B cell (primary cell): ENCODE measurements at regions not wholly inside any gene's neighbourhood (a gene's known extent, or its start where the extent isn't known, plus 50 kb on each side); places are given as distances from the start of the nearest gene placed in this dataset.

Experiments used
- ATAC-seq: fragments of 200-7000 bp; cut with Tn5 transposase; one replicate; pipeline ENCODE4 v1.10.0; 2021; ENCODE audit warnings: low read depth, mild to moderate bottlenecking, moderate number of reproducible peaks, moderate library complexity
- CTCF ChIA-PET: fragments of 350-600 bp; sonication (Branson Sonifier 250); formaldehyde crosslinking; loops from one replicate; lab custom pipeline; 2021; ENCODE audit warnings: antibody characterized with exemption, inconsistent platforms; lab: Charles Lee
- POLR2A ChIA-PET: fragments of 350-600 bp; sonication (Branson Sonifier 250); formaldehyde crosslinking; loops from one replicate; lab custom pipeline; 2021; ENCODE audit warnings: antibody characterized with exemption; lab: Charles Lee
- DNase-seq: peaks from one replicate; pipeline ENCODE4 v3.0.0; 2013
- H2AFZ ChIP-seq: 2 replicates; pipeline ENCODE4 v1.6.1; 2012; ENCODE audit warnings: mild to moderate bottlenecking, low read depth, low read length; ENCODE audit not compliant: insufficient read depth, poor library complexity, severe bottlenecking
- H3K27ac ChIP-seq, 2 donors: 1 replicate in 1 of 2; 2 replicates in 1 of 2; pipeline ENCODE4 v1.5.1; 2012 to 2013; ENCODE audit warnings: low read length in 2 of 2, mild to moderate bottlenecking in 2 of 2, moderate library complexity in 1 of 2
- H3K27me3 ChIP-seq, 4 experiments: fragments of 200-600 bp in 1 of 4; sonication (generic) in 1 of 4; replicated peaks in 1 of 4; 1 replicate in 2 of 4; 2 replicates in 2 of 4; pipeline versions ENCODE4 v1.6.1 to v1.7.0; 2013 to 2016; ENCODE audit warnings: low read length in 3 of 4, mild to moderate bottlenecking in 2 of 4, mixed read lengths in 1 of 4, moderate library complexity in 1 of 4; ENCODE audit not compliant: insufficient read depth in 4 of 4, control insufficient read depth in 3 of 4; ENCODE audit errors: control extremely low read depth in 1 of 4
- H3K36me3 ChIP-seq, 2 experiments: replicated peaks in 1 of 2; 1 replicate in 1 of 2; 2 replicates in 1 of 2; pipeline versions ENCODE4 v1.6.1 to v1.7.1; 2013; ENCODE audit warnings: low read length in 1 of 2; ENCODE audit not compliant: insufficient read depth in 2 of 2, control insufficient read depth in 1 of 2; ENCODE audit errors: control extremely low read depth in 1 of 2, extremely low read depth in 1 of 2
- H3K4me1 ChIP-seq, 2 donors: fragments of 200-600 bp in 1 of 2; sonication (generic) in 1 of 2; 1 replicate in 1 of 2; 2 replicates in 1 of 2; pipeline versions ENCODE4 v1.5.1 to v1.6.1; 2013 to 2017; ENCODE audit warnings: low read length in 2 of 2; ENCODE audit not compliant: control insufficient read depth in 2 of 2, insufficient read depth in 2 of 2
- H3K4me2 ChIP-seq: replicated peaks from 2 replicates; pipeline ENCODE3; 2012; ENCODE audit warnings: mild to moderate bottlenecking, low read depth, low read length; ENCODE audit not compliant: poor library complexity, severe bottlenecking
- H3K4me3 ChIP-seq, 5 experiments: fragments of 200-600 bp in 1 of 5; sonication (generic) in 1 of 5; 1 replicate in 3 of 5; 2 replicates in 2 of 5; pipeline versions ENCODE4 v1.5.1 to v1.7.0; 2011 to 2016; ENCODE audit warnings: low read length in 4 of 5, mild to moderate bottlenecking in 4 of 5, low read depth in 2 of 5, control low read depth in 1 of 5, moderate library complexity in 1 of 5; ENCODE audit not compliant: insufficient read depth in 1 of 5; ENCODE audit errors: control extremely low read depth in 1 of 5, extremely low read depth in 1 of 5
- H3K79me2 ChIP-seq: fragments of 200-600 bp; sonication (generic); one replicate; pipeline ENCODE4 v1.6.0; 2016; ENCODE audit warnings: low read length; ENCODE audit not compliant: control insufficient read depth, insufficient read depth
- H3K9ac ChIP-seq: fragments of 200-600 bp; sonication (generic); 2 replicates; pipeline ENCODE4 v1.6.1; 2017; ENCODE audit warnings: mild to moderate bottlenecking, low read length, moderate library complexity
- H3K9me3 ChIP-seq, 3 donors: one replicate each; pipeline versions ENCODE4 v1.6.1 to v1.7.1; 2013; ENCODE audit warnings: low read length in 2 of 3; ENCODE audit not compliant: control insufficient read depth in 2 of 3, insufficient read depth in 1 of 3; ENCODE audit errors: control extremely low read depth in 1 of 3
- H4K20me1 ChIP-seq: 2 replicates; pipeline ENCODE4 v1.6.0; 2012; ENCODE audit warnings: mild to moderate bottlenecking, low read length; ENCODE audit not compliant: insufficient read depth, control insufficient read depth, poor library complexity, severe bottlenecking
- H3K27ac Mint-ChIP-seq: one replicate; pipeline ENCODE4 v1.8.0; 2021; ENCODE audit warnings: mixed read lengths
- H3K27me3 Mint-ChIP-seq: one replicate; pipeline ENCODE4 v1.8.0; 2021; ENCODE audit warnings: mixed read lengths
- H3K4me1 Mint-ChIP-seq: one replicate; pipeline ENCODE4 v1.8.0; 2021; ENCODE audit warnings: mixed read lengths
- H3K4me3 Mint-ChIP-seq: one replicate; pipeline ENCODE4 v1.8.0; 2021; ENCODE audit warnings: mixed read lengths
- H3K9me3 Mint-ChIP-seq: one replicate; pipeline ENCODE4 v1.8.0; 2022; ENCODE audit warnings: mixed read lengths; ENCODE audit not compliant: insufficient read depth
- CTCF ChIP-seq: fragments of 200-600 bp; IDR thresholded peaks from one replicate; pipeline ENCODE4 v1.8.0; 2022; ENCODE audit warnings: antibody characterized with exemption, mild to moderate bottlenecking
- EZH2 ChIP-seq: IDR thresholded peaks from 2 replicates; pipeline ENCODE4 v1.6.1; 2012; ENCODE audit warnings: borderline replicate concordance, low read depth, mild to moderate bottlenecking, moderate library complexity, low read length; ENCODE audit not compliant: insufficient read depth, poor library complexity, severe bottlenecking
- whole genome bisulfite sequencing: methylation state at CpG from one replicate; pipeline ENCODE4 v1.1.5; 2013; ENCODE audit warnings: missing lambda C conversion rate; ENCODE audit not compliant: insufficient coverage; 5-methylcytosine and 5-hydroxymethylcytosine counted together
- intact Hi-C: fragments of 100-400 bp; cut with micrococcal nuclease; formaldehyde crosslinking; loops from one replicate; pipeline ENCODE4 v1.10.0; 2022

GRCh38 chr6:137956098-137956488 lies 89.0 kb downstream of the TNFAIP3 start:
- Histone ChIP-seq H2AFZ (no peak overlapping the region), H3K9ac (no peak overlapping the region), H3K9me3 (no peaks in the 10 kb centered on the region), H4K20me1 (no peaks in the 10 kb centered on the region), H3K36me3 (no peaks in the 10 kb centered on the region), H3K79me2 (no peaks in the 10 kb centered on the region), H3K27ac (no peak overlapping the region), H3K4me2 (no peak overlapping the region), H3K4me1 (peaks cover 1 to 5% of the 10 kb centered on the region in 2 donors), H3K4me3 (no peak overlapping the region), H3K27me3 (no peaks in the 10 kb centered on the region)
- H3K4me3 Mint-ChIP-seq, result no peak overlapping the region
- no CpG with 5 or more reads among the region's 2 CpGs for WGBS
- ChIA-PET POLR2A (interaction anchor here (0.7 kb wide), 1 partner anchor 14 kb away, joined by 5 read pairs; no protein-coding TSS in a partner anchor), CTCF (interaction anchor here (0.6 kb wide), 1 partner anchor 89 kb away, joined by 3 read pairs; the partner anchor contains the start of gene TNFAIP3)
- peaks cover 6% of the 10 kb centered on the region for H3K4me1 Mint-ChIP-seq
- intact Hi-C loops, result no loop called here
- ATAC-seq (no peak), DNase-seq (no peak)
- no peak for TF ChIP-seq CTCF
- TF ChIP-seq EZH2, result no peak
- no peaks in the 10 kb centered on the region for H3K9me3 Mint-ChIP-seq
- no peaks in the 10 kb centered on the region for H3K27me3 Mint-ChIP-seq
- H3K27ac Mint-ChIP-seq, result no peak overlapping the region

GRCh38 chr6:137957471-137957870 lies 90.4 kb downstream of the TNFAIP3 start:
- Mint-ChIP-seq H3K27me3 (no peaks in the 10 kb centered on the region), H3K27ac (no peak overlapping the region), H3K9me3 (no peaks in the 10 kb centered on the region), H3K4me3 (no peak overlapping the region), H3K4me1 (peaks cover 2% of the 10 kb centered on the region)
- Histone ChIP-seq H3K9ac (no peak overlapping the region), H2AFZ (peak overlapping the region; percentile 56), H3K4me1 (peaks cover 0 to 3% of the 10 kb centered on the region in 2 donors), H3K36me3 (no peaks in the 10 kb centered on the region), H3K4me3 (no peak overlapping the region), H3K27me3 (no peaks in the 10 kb centered on the region), H3K27ac (no peak overlapping the region), H3K4me2 (no peak overlapping the region), H3K9me3 (no peaks in the 10 kb centered on the region), H3K79me2 (no peaks in the 10 kb centered on the region), H4K20me1 (no peaks in the 10 kb centered on the region)
- TF ChIP-seq CTCF (no peak), EZH2 (no peak)
- DNase-seq (no peak), ATAC-seq (no peak)
- POLR2A ChIA-PET, result no interaction called here
- CTCF ChIA-PET, result interaction anchor here (1.0 to 1.1 kb wide), 2 partner anchors 11 to 47 kb away, joined by 3 read pairs; no protein-coding TSS in a partner anchor
- no CpG with 5 or more reads among the region's 2 CpGs for WGBS
- intact Hi-C loops, result no loop called here
